ENCODE measurements at regions not wholly inside any gene's neighbourhood (a gene's known extent, or its start where the extent isn't known, plus 50 kb on each side); places are given as distances from the start of the nearest gene placed in this dataset.
"Not testable (repeated sequence)": the region's sequence is repeated elsewhere in the genome, so short reads cannot be mapped to it uniquely, and the experiment has no call there.

- CTCF ChIA-PET; H3K36me3 ChIP-seq (ENCODE audit: control insufficient read depth in 1 of 2, insufficient read depth in 2 of 2, low read length in 2 of 2); H3K79me2 ChIP-seq (ENCODE audit: insufficient read depth, low read length); POLR2A ChIA-PET; H4K20me1 ChIP-seq (ENCODE audit: insufficient read depth); H3K9me2 ChIP-seq (ENCODE audit: insufficient read depth); H3K9ac ChIP-seq (ENCODE audit: low read length); intact Hi-C loops (cut with micrococcal nuclease); BruUV-seq (replicated peaks); H3K27me3 ChIP-seq (ENCODE audit: insufficient read depth, low read length); DNase-seq (ENCODE audit: low read depth, low spot score); RAD21 ChIA-PET (ENCODE audit: low non-redundant PET in 1 of 2, low total read pairs in 2 of 2, uncharacterized antibody in 2 of 2, unreplicated experiment in 2 of 2); H3K27ac ChIP-seq (ENCODE audit: low read depth, low read length); H3K4me1 ChIP-seq (ENCODE audit: control insufficient read depth in 1 of 2, insufficient read depth in 2 of 2, low read length in 2 of 2); H3K4me3 ChIP-seq (replicated peaks in 1 of 2; ENCODE audit: low read depth in 1 of 2, low read length in 2 of 2); H2AFZ ChIP-seq (ENCODE audit: low read depth, low read length, poor library complexity, severe bottlenecking); H3K9me3 ChIP-seq (ENCODE audit: control insufficient read depth in 1 of 2, insufficient read depth in 1 of 2, low read depth in 1 of 2, low read length in 2 of 2); ATAC-seq; H3K4me2 ChIP-seq (ENCODE audit: low read length): not testable (repeated sequence)
Measured at GRCh38 chrX:39277685-39278390, 476.6 kb downstream of the MID1IP1 start.

- no TSS peak for BruUV-seq (replicated peaks)
Measured at GRCh38 chrX:39283239-39283638, 482.0 kb downstream of the MID1IP1 start.

More at GRCh38 chrX:39283239-39283638, 482.0 kb downstream of the MID1IP1 start:
- Histone ChIP-seq H3K27me3 (ENCODE audit: insufficient read depth, low read length) (no peaks in the 10 kb centered on the region), H3K27ac (ENCODE audit: low read depth, low read length) (no peak overlapping the region), H3K79me2 (ENCODE audit: insufficient read depth, low read length) (no peaks in the 10 kb centered on the region), H3K4me3 (replicated peaks in 1 of 2; ENCODE audit: low read depth in 1 of 2, low read length in 2 of 2) (no peak overlapping the region), H3K9ac (ENCODE audit: low read length) (no peak overlapping the region), H3K9me2 (ENCODE audit: insufficient read depth) (no peaks in the 10 kb centered on the region), H3K4me2 (ENCODE audit: low read length) (no peak overlapping the region), H3K9me3 (ENCODE audit: control insufficient read depth in 1 of 2, insufficient read depth in 1 of 2, low read depth in 1 of 2, low read length in 2 of 2) (no peaks in the 10 kb centered on the region), H3K4me1 (ENCODE audit: control insufficient read depth in 1 of 2, insufficient read depth in 2 of 2, low read length in 2 of 2) (no peaks in the 10 kb centered on the region), H3K36me3 (ENCODE audit: control insufficient read depth in 1 of 2, insufficient read depth in 2 of 2, low read length in 2 of 2) (no peaks in the 10 kb centered on the region), H4K20me1 (ENCODE audit: insufficient read depth) (no peaks in the 10 kb centered on the region), H2AFZ (ENCODE audit: low read depth, low read length, poor library complexity, severe bottlenecking) (no peak overlapping the region)
- intact Hi-C loops (cut with micrococcal nuclease) = loop anchor here (5.0 kb wide), 1 partner anchor 49 kb away; no protein-coding TSS in a partner anchor
- ATAC-seq = no peak
- ChIA-PET POLR2A (no interaction called here), CTCF (no interaction called here), RAD21 (ENCODE audit: low non-redundant PET in 1 of 2, low total read pairs in 2 of 2, uncharacterized antibody in 2 of 2, unreplicated experiment in 2 of 2) (no interaction called here)
- TF ChIP-seq JUND (IDR thresholded peaks at IDR 0.05) = no peak
- TF ChIP-seq ZBTB33 (IDR thresholded peaks at IDR 0.05; ENCODE audit: extremely low read depth, insufficient replicate concordance, low read length) = no peak
- no peak for TF ChIP-seq TCF7L2 (IDR thresholded peaks at IDR 0.05; ENCODE audit: borderline replicate concordance, extremely low read depth, insufficient read depth, insufficient read length)
- TF ChIP-seq MAX (IDR thresholded peaks at IDR 0.05) = no peak
- no peak for DNase-seq (ENCODE audit: low read depth, low spot score)

Measured in HCT116 (cell line).